GM19395 (cell line): ENCODE measurements at regions not wholly inside any gene's neighbourhood (a gene's known extent, or its start where the extent isn't known, plus 50 kb on each side); places are given as distances from the start of the nearest gene placed in this dataset.
A peak's percentile ranks its signal among the peaks of the same experiment; 100 is the strongest.

ENCODE experiments used
- ATAC-seq: cut with Tn5 transposase; IDR thresholded peaks from one replicate; pipeline ENCODE4 v1.9.1; 2021; ENCODE audit warnings: mild to moderate bottlenecking, moderate library complexity; ENCODE audit not compliant: unreplicated experiment

DNA sequence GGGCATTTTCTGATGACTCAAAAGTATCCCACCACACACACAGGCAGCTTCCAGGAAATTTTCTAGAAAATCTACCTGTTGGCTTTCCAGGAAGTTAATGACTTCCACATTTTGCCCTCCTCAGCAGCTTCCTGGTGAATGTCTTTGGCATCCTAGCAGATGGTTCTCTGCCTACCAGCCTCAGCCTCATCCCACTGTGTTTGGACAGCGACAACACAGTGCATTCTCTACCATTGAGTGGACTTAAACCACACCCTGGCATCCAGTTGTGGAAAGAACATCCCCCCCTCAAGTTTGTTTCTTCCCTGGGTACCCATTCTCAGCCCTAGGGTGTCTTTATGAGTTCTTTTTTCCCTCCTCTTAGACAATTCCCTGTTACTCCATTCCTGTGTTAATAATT, 50.8 kb upstream of the GADL1 start:
- no peak for ATAC-seq

- ATAC-seq = no peak
Observed at GRCh38 chr3:30948426-30948825, 54.0 kb upstream of the GADL1 start.

- no peak for ATAC-seq
Observed at GRCh38 chr3:30951826-30952225, 57.4 kb upstream of the GADL1 start.

DNA sequence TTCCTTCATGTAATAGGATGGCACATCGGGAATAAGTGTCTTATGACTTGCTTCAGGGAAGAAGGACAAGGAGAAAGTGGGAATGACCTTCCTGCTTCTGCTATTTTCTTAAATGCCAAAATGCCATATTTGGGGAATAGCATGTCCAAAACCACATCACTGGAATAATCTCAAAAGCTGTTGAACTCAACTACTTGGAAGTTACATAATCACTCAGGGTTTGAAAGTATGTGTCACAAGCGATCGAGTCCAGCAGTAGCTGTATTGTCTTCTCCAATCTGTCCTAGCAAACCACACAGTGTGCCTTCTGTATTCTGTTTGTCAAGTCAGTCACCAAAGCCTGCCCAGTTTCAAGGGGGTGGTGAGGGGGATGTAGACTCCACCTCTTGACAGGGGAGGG, 58.3 kb upstream of the GADL1 start:
- no peak for ATAC-seq

DNA sequence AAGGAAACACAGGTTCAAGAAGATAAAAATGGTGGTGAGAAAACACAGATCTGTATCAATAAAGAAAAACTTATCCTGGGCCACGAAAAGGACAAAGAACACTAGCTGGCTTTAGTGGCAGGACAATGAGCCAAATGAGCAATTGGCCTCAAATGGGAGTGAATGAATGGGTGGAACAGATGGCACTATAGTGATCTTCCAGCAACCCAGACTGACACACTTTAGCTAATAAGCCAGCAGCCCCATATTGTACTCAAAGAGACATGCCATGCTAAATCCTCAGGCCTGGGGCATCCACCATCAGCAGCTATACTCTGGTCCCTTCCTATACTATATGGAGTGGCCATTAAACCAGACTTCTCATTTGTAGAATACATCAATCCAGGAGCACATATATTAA, 60.0 kb upstream of the GADL1 start:
- ATAC-seq = no peak

GRCh38 chr3:30962084-30962483, 67.6 kb upstream of the GADL1 start:
- no peak for ATAC-seq

DNA sequence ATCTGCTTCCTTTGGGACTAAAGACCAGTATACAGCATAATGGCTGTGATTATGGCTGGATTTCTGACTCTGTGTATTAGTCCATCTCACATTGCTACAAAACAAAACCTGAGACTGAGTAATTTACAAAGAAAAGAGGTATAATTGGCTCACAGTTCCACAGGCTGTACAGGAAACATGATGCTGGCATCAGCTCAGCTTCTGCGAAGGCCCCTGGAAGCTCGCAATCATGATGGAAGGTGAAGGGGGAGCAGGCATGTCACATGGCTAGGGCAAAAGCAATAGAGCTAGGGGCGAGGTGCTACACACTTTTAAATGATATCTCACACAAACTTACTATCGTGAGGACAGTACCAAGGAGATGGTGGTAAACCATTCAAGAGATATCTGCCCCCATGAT, 68.0 kb upstream of the GADL1 start:
- ATAC-seq = no peak

DNA sequence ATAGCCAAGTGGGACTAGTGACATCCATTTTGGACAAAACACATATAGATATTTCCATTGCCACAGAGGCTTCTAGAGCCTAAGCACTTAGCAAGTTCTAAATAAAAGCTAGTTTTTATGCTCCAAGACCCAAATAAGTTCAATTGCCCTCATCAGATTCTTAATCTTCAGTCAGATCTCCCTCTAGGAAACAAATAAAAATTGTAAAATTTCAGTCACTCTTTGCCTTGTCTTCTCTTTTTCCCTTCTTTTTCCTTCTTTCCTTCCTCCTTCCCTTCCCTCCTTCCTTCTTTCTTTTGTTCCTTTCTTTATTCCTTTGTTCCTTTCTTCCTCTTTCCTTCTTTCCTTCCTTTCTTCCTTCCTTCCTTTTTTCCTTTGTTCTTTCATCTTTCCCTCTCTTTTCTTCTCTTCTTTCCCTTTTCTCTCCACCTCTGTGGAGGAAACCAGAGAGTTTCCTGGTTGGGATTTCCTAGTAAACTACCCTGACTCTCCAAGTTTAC, 68.8 kb upstream of the GADL1 start:
- ATAC-seq = no peak

- ATAC-seq = peak; percentile 99
Observed at GRCh38 chr3:30964612-30965011, 70.2 kb upstream of the GADL1 start.

- ATAC-seq = no peak
Observed at GRCh38 chr3:30966896-30967295, 72.4 kb upstream of the GADL1 start.

- ATAC-seq = no peak
Observed at GRCh38 chr3:30970183-30970582, 75.7 kb upstream of the GADL1 start.

DNA sequence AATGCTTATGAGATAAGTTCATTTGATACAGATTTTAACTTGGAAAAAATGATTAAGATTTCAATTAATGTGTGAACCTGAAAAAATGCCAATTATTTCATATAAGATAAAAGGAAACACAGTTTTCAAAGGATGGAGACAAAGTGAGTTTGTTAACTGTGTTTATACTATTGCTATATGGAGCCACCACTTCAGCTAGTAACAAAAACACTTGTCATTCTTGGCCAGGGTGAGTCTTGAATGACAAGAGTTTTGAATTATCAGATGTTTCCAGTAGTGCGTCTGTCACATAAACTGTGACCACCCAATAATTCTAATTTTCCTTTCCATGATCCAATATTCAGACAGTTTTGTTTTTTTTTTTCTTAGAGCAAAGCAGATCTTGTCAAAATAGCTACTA, 78.0 kb upstream of the GADL1 start:
- no peak for ATAC-seq

DNA sequence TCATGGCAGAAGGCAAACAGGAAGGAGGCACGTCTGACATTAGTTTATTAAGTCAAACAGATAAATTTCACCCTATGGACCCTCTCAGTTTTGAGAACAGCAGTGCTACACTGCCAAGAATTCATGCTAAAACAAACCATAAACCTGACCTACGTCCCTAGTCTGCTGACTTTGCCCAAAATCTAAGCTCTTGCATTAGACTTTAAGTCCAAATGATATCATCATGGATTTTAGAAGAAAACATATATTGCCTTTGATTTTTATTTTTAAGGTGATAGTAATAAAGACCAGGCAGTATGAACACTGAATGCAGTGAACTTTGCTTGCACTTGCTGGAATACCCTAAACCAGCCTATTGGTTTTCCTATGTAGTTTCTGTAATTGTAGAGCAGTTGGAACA, 79.6 kb upstream of the GADL1 start:
- no peak for ATAC-seq

- no peak for ATAC-seq
Observed at GRCh38 chr3:30977592-30977991, 83.1 kb upstream of the GADL1 start.

- no peak for ATAC-seq
Observed at GRCh38 chr3:30980993-30981392, 86.5 kb upstream of the GADL1 start.

DNA sequence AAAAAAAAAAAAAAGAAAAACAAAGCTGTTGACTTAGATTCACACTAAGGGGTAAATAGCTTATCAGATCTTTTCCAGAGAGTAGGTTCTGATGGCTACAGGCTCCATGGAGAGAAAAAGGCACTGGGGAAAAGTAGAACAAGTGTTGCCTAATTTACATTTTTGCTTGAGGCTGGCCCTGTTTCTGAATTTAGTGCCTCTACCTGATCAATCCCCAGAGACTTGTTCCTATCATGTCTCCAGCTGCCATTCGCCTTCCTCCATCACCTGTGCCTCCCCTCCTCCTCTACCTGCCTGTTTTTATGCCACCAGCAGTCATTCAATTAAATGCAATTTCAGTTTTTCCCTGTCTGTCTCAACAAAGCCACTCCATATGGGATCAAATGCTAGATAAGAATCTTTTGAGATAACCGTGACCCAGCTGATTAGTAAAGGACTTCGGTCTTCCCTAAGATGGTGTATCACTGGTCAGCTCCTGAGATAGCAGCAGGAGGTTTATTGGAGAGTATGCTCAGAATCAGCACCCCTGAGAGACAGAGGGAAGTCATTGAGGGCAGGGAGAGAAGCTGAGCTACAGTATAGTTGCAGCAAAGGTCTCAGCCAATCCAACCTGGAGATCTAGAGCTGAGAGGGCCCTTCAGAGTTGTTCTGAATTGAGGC, 88.1 kb upstream of the GADL1 start:
- ATAC-seq = no peak

DNA sequence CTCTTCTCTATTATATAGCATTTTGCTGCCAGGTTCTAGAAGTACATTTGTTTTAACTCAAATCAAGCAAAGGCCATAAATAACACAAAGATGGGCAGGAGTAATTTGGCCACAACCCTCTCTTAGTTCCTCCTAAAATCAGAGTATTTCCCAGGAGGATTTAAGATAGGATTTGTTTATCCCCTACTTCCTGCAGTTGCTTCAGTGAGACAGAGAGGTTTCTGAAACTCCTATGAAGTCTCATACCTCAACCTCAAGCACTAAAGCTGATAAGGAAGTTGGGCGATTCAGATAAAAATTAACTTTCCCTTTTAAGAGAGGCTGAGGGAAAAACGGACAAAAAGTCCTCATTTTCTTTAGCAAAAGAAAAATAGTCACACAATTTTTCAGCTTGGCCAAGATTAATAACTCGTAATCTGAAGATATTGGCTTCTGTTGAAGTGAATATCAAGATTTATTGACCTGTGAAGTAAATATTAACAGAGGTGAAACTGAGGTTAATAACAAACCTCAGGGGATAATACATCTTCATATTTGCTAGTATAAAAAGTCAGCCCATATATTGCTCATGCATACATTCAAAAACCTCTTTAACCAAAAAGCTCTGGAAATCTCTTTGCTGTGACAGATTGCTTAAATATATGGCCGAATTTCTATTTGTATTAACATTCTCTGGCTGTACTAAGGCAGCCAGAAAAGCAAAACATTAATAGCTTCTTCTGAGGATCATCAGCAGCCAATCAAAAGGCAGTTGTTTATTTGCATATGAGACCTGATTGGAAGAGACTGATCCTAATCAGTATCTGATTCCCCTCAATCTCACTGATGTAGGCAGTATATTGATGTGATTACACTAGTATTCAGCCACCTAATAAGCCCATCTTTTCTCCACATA, 90.6 kb upstream of the GADL1 start:
- peak; percentile 83 for ATAC-seq

DNA sequence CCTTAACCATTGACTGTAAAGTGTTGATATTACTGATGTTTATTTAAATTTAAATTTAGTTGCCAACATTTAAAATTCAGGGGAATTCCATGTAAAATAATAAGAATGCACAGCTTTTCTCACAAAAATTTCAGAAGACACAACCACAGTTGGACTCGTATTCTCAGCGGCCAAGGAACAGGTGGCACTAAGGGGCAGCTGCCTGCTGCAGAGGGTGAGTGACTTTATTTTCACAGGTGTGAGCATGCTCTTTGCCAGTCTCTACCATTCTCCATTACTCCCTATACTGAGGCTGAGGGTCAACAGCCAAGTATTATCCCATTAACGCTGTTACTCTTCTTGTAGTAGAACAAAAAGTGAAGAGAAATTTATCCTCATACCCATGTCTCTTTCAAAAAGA, 92.1 kb upstream of the GADL1 start:
- no peak for ATAC-seq

DNA sequence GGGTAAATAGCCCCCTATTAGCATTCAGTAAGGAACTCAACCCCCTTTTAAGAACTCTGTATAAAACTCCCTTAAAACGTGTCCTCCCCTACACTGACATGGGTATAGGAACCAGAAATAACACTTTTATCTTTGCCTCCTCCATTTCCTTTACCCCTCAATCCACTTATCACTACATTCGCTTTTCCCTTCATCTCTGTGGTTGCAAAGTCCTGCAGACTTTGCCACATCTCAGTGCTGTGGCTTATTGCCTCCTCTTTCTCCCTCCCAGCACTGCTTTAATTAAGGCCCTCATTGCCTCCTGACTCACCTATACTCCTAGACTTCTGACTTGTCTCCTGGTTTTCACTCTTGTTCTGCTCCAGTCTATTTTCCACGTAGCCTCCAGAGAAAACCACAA, 94.3 kb upstream of the GADL1 start:
- ATAC-seq = no peak

DNA sequence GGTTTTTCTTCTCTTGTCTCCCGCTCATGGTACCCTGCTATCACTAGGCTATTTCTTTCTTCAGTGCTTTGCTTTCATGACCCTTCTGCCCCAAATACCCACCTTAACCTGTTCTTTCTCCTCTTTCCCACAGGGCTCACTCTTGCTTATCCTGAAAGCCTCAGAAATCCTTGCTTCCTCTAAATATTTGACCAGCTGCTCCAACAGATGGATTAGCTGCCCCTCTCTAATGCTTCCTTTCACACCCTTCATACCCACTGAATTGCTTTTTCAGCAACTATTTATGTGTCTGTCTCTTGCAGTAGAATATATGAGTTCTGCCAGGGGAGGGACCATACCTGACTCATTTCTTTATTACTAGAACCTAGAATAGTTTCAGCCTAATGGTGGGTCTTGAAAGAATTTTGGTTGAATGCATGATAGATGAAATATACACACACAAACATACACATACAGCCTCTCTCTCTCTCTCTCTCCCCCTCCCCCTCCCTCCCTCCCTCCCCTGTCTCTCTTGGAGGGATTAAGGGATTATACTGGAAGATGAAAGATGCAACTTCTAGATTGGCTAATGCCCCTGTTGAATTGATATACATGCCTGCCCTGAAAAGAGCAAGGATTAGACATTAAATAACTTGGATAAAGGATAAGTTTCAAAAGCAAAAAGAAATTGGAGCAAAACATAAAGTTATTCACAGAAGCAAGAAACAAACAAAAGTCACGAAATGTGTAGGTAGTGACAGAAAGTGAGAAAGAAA, 95.0 kb upstream of the GADL1 start:
- ATAC-seq = no peak

- ATAC-seq = no peak
Observed at GRCh38 chr3:30996467-30996866, 102.0 kb upstream of the GADL1 start.

- peak; percentile 55 for ATAC-seq
Observed at GRCh38 chr3:31002730-31003129, 108.3 kb upstream of the GADL1 start.
